T-helper 1 cell treated with Interleukin-12 subunit alpha and Interleukin-12 subunit beta and Interleukin-4 antibody, amounts not matched to agents 30 ng/mL and 1 ng/mL, for 36 hours (primary cell): ENCODE measurements at regions not wholly inside any gene's neighbourhood (a gene's known extent, or its start where the extent isn't known, plus 50 kb on each side); places are given as distances from the start of the nearest gene placed in this dataset.
"Not testable (repeated sequence)": the region's sequence is repeated elsewhere in the genome, so short reads cannot be mapped to it uniquely, and the experiment has no call there.

ENCODE experiments used
- intact Hi-C: fragments of 100-400 bp; cut with micrococcal nuclease; formaldehyde crosslinking; loops from one replicate; pipeline ENCODE4 v1.15.1; 2024

DNA sequence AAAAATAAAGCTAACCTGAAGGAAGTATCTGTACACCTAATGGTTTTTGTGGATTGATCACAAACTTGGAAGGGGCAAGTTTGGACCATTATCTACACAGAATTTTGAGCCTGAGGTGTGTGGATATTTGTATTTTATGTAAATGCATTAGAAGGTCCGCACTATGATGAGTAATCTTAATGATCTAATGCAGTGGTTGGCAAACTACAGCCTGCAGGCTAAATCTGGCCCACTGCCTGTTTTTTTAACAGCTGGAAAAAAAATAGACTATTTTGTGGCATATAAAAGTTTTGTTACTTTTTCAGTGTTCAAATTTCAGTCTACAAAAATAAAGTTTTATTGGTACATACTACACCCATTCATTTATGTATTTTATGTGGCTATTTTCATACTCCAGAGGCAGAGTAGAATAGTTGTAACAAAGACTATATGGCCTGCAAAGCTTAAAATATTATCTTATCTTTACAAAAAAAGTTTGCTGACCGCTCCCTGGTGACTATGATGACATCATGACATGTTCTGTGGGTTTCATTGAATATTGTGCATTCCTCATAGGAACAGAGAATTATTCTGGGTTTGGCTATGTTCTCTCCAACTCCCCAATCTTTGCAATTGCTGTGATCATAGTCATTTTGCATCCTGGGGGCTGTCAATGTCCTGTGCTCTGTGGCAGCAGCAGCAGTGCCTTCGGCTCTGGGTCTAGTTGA is 962.6 kb upstream of the FBXO33 start:
- intact Hi-C loops, result no loop called here

- intact Hi-C loops, result no loop called here
Measured at GRCh38 chr14:40393143-40393542, 960.9 kb upstream of the FBXO33 start.

DNA sequence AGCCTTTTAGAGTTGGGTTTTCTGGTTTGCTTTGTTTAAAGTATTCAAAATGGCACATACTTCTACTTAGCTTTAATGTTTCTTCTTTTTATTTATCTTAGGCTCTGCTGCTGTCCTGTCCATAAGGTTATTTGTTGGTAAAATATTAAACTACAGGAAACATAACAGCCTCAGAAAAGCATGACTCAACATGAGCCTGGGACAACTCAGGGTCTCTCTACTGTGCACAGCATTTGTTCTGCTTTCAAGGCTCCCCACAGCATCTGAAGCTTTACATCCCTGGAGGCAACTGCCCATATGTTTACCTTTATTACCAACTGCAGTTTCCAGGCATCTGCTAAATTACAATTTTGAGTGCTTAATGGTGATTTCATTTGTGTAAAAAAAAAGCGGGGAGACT is 954.2 kb upstream of the FBXO33 start:
- intact Hi-C loops, result no loop called here

DNA sequence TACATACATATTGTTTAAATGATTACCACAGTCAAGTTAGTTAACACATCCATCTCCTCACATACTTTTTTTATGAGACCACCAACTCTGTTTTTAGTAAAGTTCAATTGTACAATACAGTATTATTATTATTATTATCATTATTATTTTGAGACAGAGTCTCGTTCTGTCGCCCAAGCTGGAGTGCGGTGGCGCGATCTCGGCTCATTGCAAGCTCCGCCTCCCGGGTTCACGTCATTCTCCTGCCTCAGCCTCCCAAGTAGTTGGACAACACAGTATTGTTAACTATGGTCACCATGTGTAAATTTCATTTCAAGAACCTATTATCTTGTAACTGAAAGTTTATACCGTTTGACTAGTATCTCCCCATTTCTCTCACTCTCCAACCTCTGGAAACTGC is 942.0 kb upstream of the FBXO33 start:
- intact Hi-C loops, result no loop called here

DNA sequence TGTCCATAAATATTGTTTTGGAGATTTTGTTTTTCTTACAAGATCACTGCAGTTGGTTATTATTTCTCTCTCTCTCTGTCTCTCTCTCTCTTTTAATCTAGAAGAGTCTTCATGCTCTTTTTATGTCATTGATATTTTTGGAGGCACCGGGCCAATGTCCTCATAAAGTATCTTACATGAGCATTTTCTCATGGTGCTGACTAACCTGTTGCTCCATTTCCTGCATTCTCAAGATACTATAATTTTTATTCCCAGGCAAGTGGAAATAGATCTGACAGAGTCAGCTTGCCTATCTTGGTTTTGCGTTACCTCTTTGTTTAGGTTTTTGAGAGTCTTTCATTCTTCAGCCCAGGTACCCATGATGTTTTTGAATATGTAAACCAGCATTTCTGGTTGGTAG is 938.8 kb upstream of the FBXO33 start:
- intact Hi-C loops, result no loop called here

DNA sequence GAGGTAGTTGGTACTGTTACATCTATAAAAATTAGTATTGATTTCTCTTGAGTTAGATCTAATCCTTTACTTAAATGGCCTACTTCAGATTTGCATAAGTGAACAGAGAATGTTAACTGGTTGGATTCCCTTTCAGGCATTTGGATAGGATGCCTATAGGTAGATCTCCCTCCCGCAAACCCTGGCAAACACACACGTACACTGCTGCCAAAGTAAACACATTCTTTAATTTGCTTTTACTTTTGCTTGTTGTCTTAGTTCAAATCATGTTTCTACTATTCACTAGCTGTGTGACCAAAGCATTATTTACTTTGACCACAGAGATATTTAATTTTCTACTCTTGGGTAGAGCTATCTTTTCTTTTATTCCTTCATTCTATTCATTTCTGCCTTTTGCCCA is 936.1 kb upstream of the FBXO33 start:
- intact Hi-C loops, result loop anchor here (10.0 kb wide), 1 partner anchor 54 kb away; no protein-coding TSS in a partner anchor

- intact Hi-C loops, result loop anchor here (10.0 kb wide), 1 partner anchor 53 kb away; no protein-coding TSS in a partner anchor
Measured at GRCh38 chr14:40367717-40368116, 935.5 kb upstream of the FBXO33 start.

DNA sequence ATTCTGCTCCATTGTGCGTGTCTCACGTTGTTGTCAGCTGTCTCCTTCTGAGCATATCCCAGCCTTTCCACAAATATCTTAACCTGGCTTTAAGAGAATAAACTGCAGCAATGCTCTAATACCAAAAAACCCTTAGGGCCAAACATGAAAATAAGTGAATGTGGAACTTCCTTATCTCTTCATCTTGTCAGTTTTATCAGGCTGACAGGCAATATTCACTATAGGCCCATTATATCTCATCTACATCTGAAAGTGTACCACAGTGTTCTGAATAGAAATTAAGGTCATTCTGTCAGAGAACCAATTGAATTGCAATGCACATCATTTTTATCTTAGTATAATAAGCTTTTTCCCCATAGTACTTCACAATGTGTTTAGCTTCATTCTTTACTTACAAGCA is 933.1 kb upstream of the FBXO33 start:
- intact Hi-C loops, result loop anchor here (10.0 kb wide), 1 partner anchor 51 kb away; no protein-coding TSS in a partner anchor

DNA sequence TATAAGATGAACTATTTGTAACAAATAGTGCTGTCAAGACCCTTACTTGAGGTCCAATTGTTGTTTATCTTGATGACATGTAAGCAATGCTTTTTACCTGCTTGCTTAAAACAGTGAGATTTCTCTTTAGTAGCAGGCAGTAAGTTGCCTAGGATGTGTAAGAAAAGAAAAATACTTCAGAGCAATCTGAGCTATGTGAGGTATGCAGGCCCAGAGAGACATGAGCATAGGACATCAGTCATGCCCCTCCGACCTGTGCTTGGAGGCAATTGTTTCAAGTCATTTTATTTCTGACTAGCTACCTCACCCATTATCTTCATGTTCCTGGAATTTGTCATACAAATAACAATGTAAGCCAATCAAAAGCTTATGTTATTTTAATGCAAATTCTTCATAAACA is 930.6 kb upstream of the FBXO33 start:
- intact Hi-C loops, result loop anchor here (10.0 kb wide), 1 partner anchor 48 kb away; no protein-coding TSS in a partner anchor

DNA sequence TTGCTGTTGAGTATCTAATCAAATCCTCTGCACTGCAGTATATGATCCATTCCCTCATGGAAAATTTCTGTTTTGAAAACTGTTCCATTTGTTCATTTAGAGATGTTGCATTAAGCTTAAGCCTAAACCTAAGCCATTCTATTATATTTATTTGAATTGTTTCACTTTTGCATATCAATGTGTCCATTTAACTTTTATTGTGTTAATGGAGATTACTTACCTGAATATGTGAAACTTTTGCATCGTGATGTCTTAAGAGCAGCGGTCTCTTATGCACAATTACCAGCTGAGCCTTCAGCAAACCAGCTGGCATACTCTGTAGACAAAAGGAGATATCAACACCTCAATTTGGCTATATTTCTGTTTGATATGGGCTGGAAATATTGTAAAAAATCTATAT is 922.5 kb upstream of the FBXO33 start:
- intact Hi-C loops, result no loop called here

DNA sequence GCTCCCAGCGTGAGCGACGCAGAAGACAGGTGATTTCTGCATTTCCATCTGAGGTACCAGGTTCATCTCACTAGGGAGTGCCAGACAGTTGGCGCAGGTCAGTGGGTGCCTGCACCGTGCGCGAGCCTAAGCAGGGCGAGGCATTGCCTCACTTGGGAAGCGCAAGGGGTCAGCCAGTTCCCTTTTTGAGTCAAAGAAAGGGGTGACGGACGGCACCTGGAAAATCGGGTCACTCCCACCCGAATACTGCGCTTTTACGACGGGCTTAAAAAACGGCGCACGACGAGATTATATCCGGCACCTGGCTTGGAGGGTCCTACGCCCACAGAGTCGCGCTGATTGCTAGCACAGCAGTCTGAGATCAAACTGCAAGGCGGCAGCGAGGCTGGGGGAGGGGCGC is 915.9 kb upstream of the FBXO33 start:
- intact Hi-C loops, result not testable (repeated sequence)

GRCh38 chr14:40347675-40348074 is 915.4 kb upstream of the FBXO33 start:
- intact Hi-C loops, result no loop called here

DNA sequence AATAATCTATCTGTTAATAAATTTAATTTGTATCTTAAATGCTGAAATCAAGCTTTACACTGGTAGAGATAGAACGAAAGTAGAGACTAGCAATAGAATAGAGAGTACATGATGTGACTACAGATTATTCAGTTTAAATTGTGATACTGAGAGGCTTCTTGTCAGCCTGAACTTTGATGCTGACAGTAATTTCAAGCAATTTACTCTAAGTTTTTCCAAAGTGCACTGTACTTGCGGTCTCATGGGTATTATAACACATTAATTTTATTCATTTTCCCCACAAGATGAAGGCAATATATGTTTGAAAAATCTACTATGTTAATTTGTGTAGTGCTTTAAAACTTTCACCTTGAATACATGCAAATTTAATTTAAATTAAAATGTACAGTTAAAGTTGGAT is 914.0 kb upstream of the FBXO33 start:
- intact Hi-C loops, result no loop called here

- intact Hi-C loops, result no loop called here
Measured at GRCh38 chr14:40345334-40345733, 913.1 kb upstream of the FBXO33 start.

- intact Hi-C loops, result no loop called here
Measured at GRCh38 chr14:40340708-40341107, 908.5 kb upstream of the FBXO33 start.

GRCh38 chr14:40336846-40337245 is 904.6 kb upstream of the FBXO33 start:
- intact Hi-C loops, result no loop called here

- intact Hi-C loops, result not testable (repeated sequence)
Measured at GRCh38 chr14:40326519-40326918, 894.3 kb upstream of the FBXO33 start.

DNA sequence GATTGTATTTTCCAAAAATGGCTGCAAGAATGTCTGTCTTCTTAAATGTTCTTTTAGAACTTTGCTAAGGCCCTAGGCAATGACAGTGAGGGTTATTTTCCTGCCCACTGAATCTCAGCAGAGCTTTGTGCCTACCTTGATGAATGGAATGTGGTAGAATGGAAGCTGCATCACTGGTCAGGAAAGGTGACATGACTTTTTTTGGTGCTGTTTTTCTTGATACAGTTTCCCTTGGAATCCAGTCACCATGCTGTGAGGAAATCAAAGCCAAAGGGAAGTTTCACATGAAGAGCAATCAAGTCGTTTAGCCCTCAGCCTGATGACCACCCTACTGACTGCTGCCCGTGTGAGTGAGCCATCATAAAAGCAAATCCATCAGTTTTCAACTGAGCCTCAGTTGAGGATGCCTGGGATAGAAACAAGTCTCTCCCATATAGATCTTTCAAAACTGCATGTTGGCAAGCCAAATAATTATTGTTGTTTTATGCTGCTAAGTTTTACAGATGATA is 886.0 kb upstream of the FBXO33 start:
- intact Hi-C loops, result loop anchor here (10.0 kb wide), 1 partner anchor 47 kb away; no protein-coding TSS in a partner anchor

DNA sequence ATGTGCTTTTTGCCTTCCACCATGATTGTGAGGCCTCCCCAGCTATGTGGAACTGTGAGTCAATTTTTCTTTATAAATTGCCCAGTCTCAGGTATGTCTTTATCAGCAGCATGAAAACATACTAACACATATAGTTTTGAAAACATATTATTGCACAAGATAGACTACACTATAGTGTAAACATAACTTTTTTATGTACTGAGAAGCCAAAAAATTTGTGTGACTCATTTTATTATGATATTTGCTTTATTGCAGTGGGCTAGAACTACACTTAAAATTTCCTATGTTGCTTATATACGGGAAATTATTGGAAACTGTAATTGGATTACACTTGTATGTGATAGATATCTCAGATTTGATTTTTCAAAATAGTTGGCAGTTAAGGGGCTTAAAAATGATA is 885.5 kb upstream of the FBXO33 start:
- intact Hi-C loops, result loop anchor here (10.0 kb wide), 1 partner anchor 47 kb away; no protein-coding TSS in a partner anchor

GRCh38 chr14:40312296-40312695 is 880.1 kb upstream of the FBXO33 start:
- intact Hi-C loops, result loop anchor here (10.0 kb wide), 1 partner anchor 53 kb away; no protein-coding TSS in a partner anchor

GRCh38 chr14:40309124-40309523 is 876.9 kb upstream of the FBXO33 start:
- intact Hi-C loops, result no loop called here

- intact Hi-C loops, result no loop called here
Measured at GRCh38 chr14:40308240-40308639, 876.0 kb upstream of the FBXO33 start.

DNA sequence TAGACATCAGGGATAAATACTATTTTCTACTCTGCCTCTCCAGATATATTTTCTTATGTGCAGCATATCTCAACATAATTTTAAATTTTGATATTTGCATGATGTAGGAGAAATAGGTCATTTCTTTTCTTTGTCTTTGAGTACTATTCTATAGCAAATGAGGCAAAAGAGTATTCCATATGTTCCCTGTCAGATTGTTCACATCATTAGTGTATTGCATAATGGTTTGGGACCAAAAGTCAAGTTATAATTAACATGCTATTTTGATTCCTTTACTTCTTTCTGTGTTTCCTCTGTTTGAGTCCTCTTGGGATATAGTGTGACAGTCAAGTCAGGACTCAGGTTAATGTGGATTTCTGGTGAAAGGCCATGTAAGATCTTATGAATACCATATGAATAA is 864.6 kb upstream of the FBXO33 start:
- intact Hi-C loops, result no loop called here
